ENCODE measurements at regions not wholly inside any gene's neighbourhood (a gene's known extent, or its start where the extent isn't known, plus 50 kb on each side); places are given as distances from the start of the nearest gene placed in this dataset.

GRCh38 chr1:55302972-55303371, 87.8 kb upstream of the USP24 start:
- no peaks in the 10 kb centered on the region for H3K79me1 ChIP-seq (ENCODE audit: insufficient read depth, low read depth, low read length, poor library complexity, severe bottlenecking)
- no CpG with 5 or more reads among the region's 2 CpGs for WGBS (ENCODE audit: extremely low coverage, insufficient read length, low lambda C conversion rate)
- no peak overlapping the region for H2AK5ac ChIP-seq (ENCODE audit: insufficient read length, low read length)
- no peaks in the 10 kb centered on the region for H3K27me3 ChIP-seq (ENCODE audit: insufficient read depth, low read length)
- no peak overlapping the region for H3K14ac ChIP-seq (ENCODE audit: insufficient read depth, low read length)
- no peaks in the 10 kb centered on the region; a peak in 1 of 7 replicates for H3K36me3 Mint-ChIP-seq (ENCODE audit: insufficient read depth in 1 of 3, low read depth in 3 of 3)
- no peak overlapping the region for H3K56ac ChIP-seq (ENCODE audit: insufficient read length, low read depth, low read length)
- H3K27me3 Mint-ChIP-seq (ENCODE audit: low read depth) = peaks cover 5% of the 10 kb centered on the region
- H2BK15ac ChIP-seq (ENCODE audit: low read depth, low read length) = no peak overlapping the region
- H3K9me3 ChIP-seq (ENCODE audit: control insufficient read depth, low read depth, low read length) = no peaks in the 10 kb centered on the region
- no peak for TF ChIP-seq CTCF (conservative IDR thresholded peaks at IDR 0.05)
- no peak overlapping the region for H3K4ac ChIP-seq (ENCODE audit: low read depth, low read length)
- H4K20me1 ChIP-seq (ENCODE audit: control insufficient read depth, insufficient read depth, insufficient read length) = no peaks in the 10 kb centered on the region
- H2BK20ac ChIP-seq (ENCODE audit: low read depth, low read length, poor library complexity, severe bottlenecking) = no peak overlapping the region
- H4K91ac ChIP-seq (ENCODE audit: insufficient read length, low read depth, low read length) = no peak overlapping the region
- no peak overlapping the region for H3K4me3 Mint-ChIP-seq
- H3K9ac ChIP-seq (ENCODE audit: extremely low read depth, insufficient read length, low read length) = no peak overlapping the region
- peaks cover 10 to 22% of the 10 kb centered on the region in 2 experiments for H3K4me1 Mint-ChIP-seq
- H3K79me2 ChIP-seq (ENCODE audit: insufficient read depth, low read length) = no peaks in the 10 kb centered on the region
- no peaks in the 10 kb centered on the region for H3K23me2 ChIP-seq (ENCODE audit: insufficient read length, low read depth, low read length, poor library complexity, severe bottlenecking)
- H3K23ac ChIP-seq (ENCODE audit: insufficient read length, low read depth, low read length) = no peak overlapping the region
- no peaks in the 10 kb centered on the region for H3K9me3 Mint-ChIP-seq
- no peak overlapping the region for H3K27ac ChIP-seq (ENCODE audit: insufficient read length, low read depth, low read length)
- no peak overlapping the region for H3K18ac ChIP-seq (ENCODE audit: insufficient read length, low read depth, low read length)
- no peaks in the 10 kb centered on the region for H3K4me1 ChIP-seq (ENCODE audit: insufficient read depth, low read length)
- H2BK5ac ChIP-seq (ENCODE audit: insufficient read length, low read length) = no peak overlapping the region
- no peak overlapping the region for H3T11ph ChIP-seq (ENCODE audit: low read length)
- H3K27ac Mint-ChIP-seq = no peak overlapping the region
- no peak overlapping the region for H2BK12ac ChIP-seq (ENCODE audit: insufficient read length, low read depth, low read length)
- no peak overlapping the region for H4K5ac ChIP-seq (ENCODE audit: insufficient read length, low read depth, low read length)
- H4K8ac ChIP-seq (replicated peaks; ENCODE audit: insufficient read length, low read depth, low read length) = no peak overlapping the region
- H2BK120ac ChIP-seq (ENCODE audit: low read depth, low read length, poor library complexity, severe bottlenecking) = no peak overlapping the region
- no peak for DNase-seq
- no peak overlapping the region for H2AFZ ChIP-seq (ENCODE audit: low read length)
- no peak overlapping the region for H3K4me2 ChIP-seq (ENCODE audit: insufficient read depth, insufficient read length, low read length)

All from H9 (cell line).